ENCODE measurements at regions not wholly inside any gene's neighbourhood (a gene's known extent, or its start where the extent isn't known, plus 50 kb on each side); places are given as distances from the start of the nearest gene placed in this dataset.
A peak's percentile ranks its signal among the peaks of the same experiment; 100 is the strongest.

- H3K36me3 ChIP-seq: no peaks in the 10 kb centered on the region
- no peak for DNase-seq
- H3K4me3 ChIP-seq: no peak overlapping the region
- H3K27me3 ChIP-seq (replicated peaks in 1 of 7): no peaks in the 10 kb centered on the region
- no peaks in the 10 kb centered on the region for H3K4me1 ChIP-seq
- peaks cover 0 to 11% (median 2%) of the 10 kb centered on the region in 8 donors for H3K9me3 ChIP-seq
- 72 to 81% (median 74%) methylated on average over 3 of the region's 3 CpGs for WGBS, 5 donors
- no peak for TF ChIP-seq POLR2AphosphoS5 (IDR thresholded peaks at IDR 0.05)
- no peak for TF ChIP-seq CTCF (IDR thresholded peaks at IDR 0.05 in 8 of 11, conservative IDR thresholded peaks at IDR 0.05 in 3 of 11)
- TF ChIP-seq POLR2A (IDR thresholded peaks at IDR 0.05): no peak
- intact Hi-C loops (cut with DNase I; ENCODE audit: low total_unique reads): no loop called here
- H3K27ac ChIP-seq: no peak overlapping the region
Observed at GRCh38 chr16:59087641-59088040, 353.5 kb upstream of the GOT2 start.

GRCh38 chr16:59067205-59067604 is 333.1 kb upstream of the GOT2 start:
- Histone ChIP-seq H3K27me3 (replicated peaks in 1 of 7) (no peaks in the 10 kb centered on the region), H3K4me1 (peaks cover 0 to 19% (median 8%) of the 10 kb centered on the region in 6 donors), H3K9me3 (peaks cover 0 to 23% (median 2%) of the 10 kb centered on the region in 8 donors), H3K4me3 (peak overlapping the region in 1 of 8 donors; percentile 19), H3K36me3 (no peaks in the 10 kb centered on the region), H3K27ac (peak overlapping the region; percentile 14 to 77 (median 54))
- TF ChIP-seq POLR2A (IDR thresholded peaks at IDR 0.05) (no peak), POLR2AphosphoS5 (IDR thresholded peaks at IDR 0.05) (peak in 1 of 3 donors; percentile 85)
- 0 to 10% (median 1%) methylated on average over 1 of the region's 1 CpG for WGBS, 5 donors
- no peak for DNase-seq
- intact Hi-C loops (cut with DNase I; ENCODE audit: low total_unique reads): no loop called here

GRCh38 chr16:59060207-59060606 is 326.1 kb upstream of the GOT2 start:
- intact Hi-C loops (cut with DNase I; ENCODE audit: low total_unique reads): no loop called here
- DNase-seq: no peak
- H3K36me3 ChIP-seq: no peaks in the 10 kb centered on the region
- H3K4me1 ChIP-seq: no peaks in the 10 kb centered on the region
- 78 to 97% (median 83%) methylated on average over 1 of the region's 1 CpG for WGBS, 5 donors
- no peaks in the 10 kb centered on the region for H3K27me3 ChIP-seq (replicated peaks in 1 of 7)
- TF ChIP-seq POLR2A (IDR thresholded peaks at IDR 0.05) (no peak), CTCF (IDR thresholded peaks at IDR 0.05 in 8 of 11, conservative IDR thresholded peaks at IDR 0.05 in 3 of 11) (no peak), POLR2AphosphoS5 (IDR thresholded peaks at IDR 0.05) (no peak)
- no peak overlapping the region for H3K4me3 ChIP-seq
- H3K27ac ChIP-seq: no peak overlapping the region
- no peaks in the 10 kb centered on the region for H3K9me3 ChIP-seq

GRCh38 chr16:59058250-59058649 is 324.1 kb upstream of the GOT2 start:
- WGBS, 5 donors: 60 to 86% (median 79%) methylated on average over 2 of the region's 2 CpGs
- H3K27me3 ChIP-seq (replicated peaks in 1 of 7): no peaks in the 10 kb centered on the region
- H3K9me3 ChIP-seq: no peaks in the 10 kb centered on the region
- intact Hi-C loops (cut with DNase I; ENCODE audit: low total_unique reads): no loop called here
- H3K27ac ChIP-seq: no peak overlapping the region
- H3K4me1 ChIP-seq: no peaks in the 10 kb centered on the region
- no peak overlapping the region for H3K4me3 ChIP-seq
- H3K36me3 ChIP-seq: no peaks in the 10 kb centered on the region
- TF ChIP-seq CTCF (IDR thresholded peaks at IDR 0.05 in 8 of 11, conservative IDR thresholded peaks at IDR 0.05 in 3 of 11) (no peak), POLR2AphosphoS5 (IDR thresholded peaks at IDR 0.05) (no peak), POLR2A (IDR thresholded peaks at IDR 0.05) (no peak)
- no peak for DNase-seq

GRCh38 chr16:59053911-59054310 is 319.8 kb upstream of the GOT2 start:
- intact Hi-C loops (cut with DNase I; ENCODE audit: low total_unique reads): no loop called here

More at GRCh38 chr16:59053911-59054310, 319.8 kb upstream of the GOT2 start:
- 48 to 62% (median 52%) methylated on average over 3 of the region's 3 CpGs for WGBS, 5 donors
- no peak for DNase-seq
- TF ChIP-seq CTCF (IDR thresholded peaks at IDR 0.05 in 8 of 11, conservative IDR thresholded peaks at IDR 0.05 in 3 of 11) (no peak), POLR2AphosphoS5 (IDR thresholded peaks at IDR 0.05) (no peak), POLR2A (IDR thresholded peaks at IDR 0.05) (no peak)
- H3K36me3 ChIP-seq: no peaks in the 10 kb centered on the region
- H3K27ac ChIP-seq: peak overlapping the region in 1 of 8 donors; percentile 12
- H3K27me3 ChIP-seq (replicated peaks in 1 of 7): no peaks in the 10 kb centered on the region
- no peak overlapping the region for H3K4me3 ChIP-seq
- H3K4me1 ChIP-seq: no peaks in the 10 kb centered on the region
- no peaks in the 10 kb centered on the region for H3K9me3 ChIP-seq
